Activated CD8-positive, alpha-beta memory T cell treated with anti-CD3 and anti-CD28 coated beads for 24 hours (primary cell): ENCODE measurements at regions not wholly inside any gene's neighbourhood (a gene's known extent, or its start where the extent isn't known, plus 50 kb on each side); places are given as distances from the start of the nearest gene placed in this dataset.
"Not testable (repeated sequence)": the region's sequence is repeated elsewhere in the genome, so short reads cannot be mapped to it uniquely, and the experiment has no call there.

Experiments used
- DNase-seq: peaks from one replicate; pipeline ENCODE4 v3.0.0-alpha.2; 2020

- no peak for DNase-seq
These were observed 138.4 kb downstream of the ELOVL4 start for GRCh38 chr6:79808921-79809320.

GRCh38 chr6:79806661-79807060 lies 140.7 kb downstream of the ELOVL4 start:
- DNase-seq = not testable (repeated sequence)

- DNase-seq = no peak
These were observed 142.6 kb downstream of the ELOVL4 start for GRCh38 chr6:79804732-79805131.

- DNase-seq = no peak
These were observed 143.4 kb downstream of the ELOVL4 start for GRCh38 chr6:79803917-79804316.

GRCh38 chr6:79802657-79803300 lies 144.6 kb downstream of the ELOVL4 start:
- DNase-seq = no peak

GRCh38 chr6:79801362-79801761 lies 146.0 kb downstream of the ELOVL4 start:
- DNase-seq = no peak

GRCh38 chr6:79798841-79799240 lies 148.5 kb downstream of the ELOVL4 start:
- DNase-seq = no peak

GRCh38 chr6:79797912-79798311 lies 149.4 kb downstream of the ELOVL4 start:
- DNase-seq = no peak

- no peak for DNase-seq
These were observed 150.1 kb downstream of the ELOVL4 start for GRCh38 chr6:79797163-79797764.

- DNase-seq = no peak
These were observed 151.2 kb downstream of the ELOVL4 start for GRCh38 chr6:79796197-79796596.

- no peak for DNase-seq
These were observed 157.5 kb downstream of the ELOVL4 start for GRCh38 chr6:79789896-79790295.

GRCh38 chr6:79788756-79789155 lies 157.6 kb downstream of the SH3BGRL2 start:
- DNase-seq = no peak

GRCh38 chr6:79787626-79788025 lies 156.5 kb downstream of the SH3BGRL2 start:
- no peak for DNase-seq

GRCh38 chr6:79784395-79784753 lies 153.2 kb downstream of the SH3BGRL2 start:
- no peak for DNase-seq

GRCh38 chr6:79783670-79784394 lies 152.7 kb downstream of the SH3BGRL2 start:
- DNase-seq = no peak

- DNase-seq = no peak
These were observed 151.9 kb downstream of the SH3BGRL2 start for GRCh38 chr6:79782792-79783580.

- DNase-seq = no peak
These were observed 150.8 kb downstream of the SH3BGRL2 start for GRCh38 chr6:79781916-79782315.

GRCh38 chr6:79780881-79781280 lies 149.8 kb downstream of the SH3BGRL2 start:
- no peak for DNase-seq

GRCh38 chr6:79778816-79779215 lies 147.7 kb downstream of the SH3BGRL2 start:
- DNase-seq = no peak

- peak; percentile 98 for DNase-seq
These were observed 146.8 kb downstream of the SH3BGRL2 start for GRCh38 chr6:79777713-79778579.

- DNase-seq = no peak
These were observed 144.9 kb downstream of the SH3BGRL2 start for GRCh38 chr6:79776076-79776475.

GRCh38 chr6:79775222-79775621 lies 144.1 kb downstream of the SH3BGRL2 start:
- DNase-seq = no peak
